H1 (cell line): ENCODE measurements at regions not wholly inside any gene's neighbourhood (a gene's known extent, or its start where the extent isn't known, plus 50 kb on each side); places are given as distances from the start of the nearest gene placed in this dataset.

ENCODE experiments used
- CTCF ChIA-PET: fragments of 300-600 bp; sonication (Branson Sonifier 250); formaldehyde crosslinking; loops from one replicate; lab custom pipeline; 2021; ENCODE audit not compliant: partially characterized antibody; lab: Charles Lee
- POLR2A ChIA-PET: fragments of 300-600 bp; sonication (Branson Sonifier 250); formaldehyde crosslinking; loops from one replicate; lab custom pipeline; 2021; ENCODE audit warnings: inconsistent platforms; ENCODE audit not compliant: partially characterized antibody; lab: Charles Lee
- DNase-seq, 2 experiments: peaks; one replicate each; pipeline versions ENCODE4 v3.0.0 to v3.0.0-alpha.2; 2010 to 2022; ENCODE audit warnings: low spot score in 2 of 2, low read depth in 1 of 2, mixed read lengths in 1 of 2
- FAIRE-seq: peaks from 2 replicates; lab custom pipeline; 2011; peaks lifted over from hg19 to GRCh38; lab: Jason Lieb, UNC
- H2AFZ ChIP-seq: 2 replicates; pipeline ENCODE4 v1.8.1; 2012; ENCODE audit warnings: low read length, inconsistent platforms
- H2AK5ac ChIP-seq: 2 replicates; pipeline ENCODE4 v1.6.1; 2013; ENCODE audit warnings: low read depth, low read length
- H2BK120ac ChIP-seq: replicated peaks from 2 replicates; pipeline ENCODE3; 2013; ENCODE audit warnings: low read depth, low read length, inconsistent platforms
- H2BK12ac ChIP-seq: 2 replicates; pipeline ENCODE4 v1.6.1; 2013; ENCODE audit warnings: low read depth, low read length
- H2BK15ac ChIP-seq: 2 replicates; pipeline ENCODE4 v1.6.1; 2013; ENCODE audit warnings: low read length
- H2BK20ac ChIP-seq: 2 replicates; pipeline ENCODE4 v1.6.1; 2013; ENCODE audit warnings: low read length
- H2BK5ac ChIP-seq: 2 replicates; pipeline ENCODE4 v1.6.1; 2013; ENCODE audit warnings: low read depth, low read length
- H3K14ac ChIP-seq: 2 replicates; pipeline ENCODE4 v1.6.1; 2013; ENCODE audit warnings: inconsistent platforms; ENCODE audit not compliant: insufficient read length
- H3K18ac ChIP-seq: 2 replicates; pipeline ENCODE4 v1.6.1; 2013; ENCODE audit warnings: low read length; ENCODE audit errors: extremely low read depth
- H3K23ac ChIP-seq: 2 replicates; pipeline ENCODE4 v1.6.1; 2013; ENCODE audit warnings: inconsistent platforms; ENCODE audit not compliant: insufficient read length
- H3K23me2 ChIP-seq: 2 replicates; pipeline ENCODE4 v1.6.1; 2013; ENCODE audit warnings: low read depth, low read length
- H3K27ac ChIP-seq: 2 replicates; pipeline ENCODE4 v1.6.1; 2011; ENCODE audit warnings: low read depth, low read length, inconsistent platforms
- H3K27me3 ChIP-seq, 4 experiments: replicated peaks in 1 of 4; 1 replicate in 1 of 4; 2 replicates in 3 of 4; pipeline versions ENCODE4 v1.6.1 to v1.8.1; 2011 to 2013; ENCODE audit warnings: low read length in 3 of 4, mild to moderate bottlenecking in 3 of 4, inconsistent platforms in 2 of 4, mixed read lengths in 2 of 4, moderate library complexity in 1 of 4; ENCODE audit not compliant: control insufficient read depth in 3 of 4, insufficient read depth in 3 of 4; ENCODE audit errors: extremely low read depth in 1 of 4
- H3K36me3 ChIP-seq, 4 experiments: 2 replicates each; pipeline versions ENCODE4 v1.6.1 to v1.8.1; 2011 to 2013; ENCODE audit warnings: mild to moderate bottlenecking in 4 of 4, low read length in 3 of 4, moderate library complexity in 2 of 4, control low read depth in 1 of 4, inconsistent platforms in 1 of 4; ENCODE audit not compliant: insufficient read depth in 4 of 4, control insufficient read depth in 2 of 4
- H3K4ac ChIP-seq: replicated peaks from 2 replicates; pipeline ENCODE3; 2013; ENCODE audit warnings: low read length, low read depth, mixed read lengths, inconsistent platforms; ENCODE audit not compliant: insufficient read length
- H3K4me1 ChIP-seq, 4 experiments: replicated peaks in 1 of 4; 1 replicate in 1 of 4; 2 replicates in 3 of 4; pipeline versions ENCODE4 v1.6.1 to v1.8.1; 2011 to 2013; ENCODE audit warnings: low read length in 3 of 4, inconsistent platforms in 2 of 4, mixed read lengths in 1 of 4; ENCODE audit not compliant: insufficient read depth in 4 of 4, control insufficient read depth in 3 of 4
- H3K4me2 ChIP-seq, 2 experiments: 2 replicates each; pipeline versions ENCODE4 v1.6.1 to v1.8.1; 2011 to 2013; ENCODE audit warnings: low read depth in 2 of 2, low read length in 2 of 2, control low read depth in 1 of 2, inconsistent platforms in 1 of 2, mild to moderate bottlenecking in 1 of 2; ENCODE audit not compliant: insufficient read depth in 1 of 2
- H3K4me3 ChIP-seq, 4 experiments: fragments of 200-600, 300-600 bp in 1 of 4; sonication (generic), shearing (Covaris generic), sonication (Bioruptor Twin) in 1 of 4; 2 replicates each; pipeline versions ENCODE4 v1.5.1 to v1.8.1; 2011 to 2016; ENCODE audit warnings: low read length in 4 of 4, low read depth in 3 of 4, control low read depth in 2 of 4, inconsistent platforms in 2 of 4, mild to moderate bottlenecking in 2 of 4, mixed read lengths in 1 of 4, moderate library complexity in 1 of 4; ENCODE audit not compliant: insufficient read depth in 2 of 4; ENCODE audit errors: extremely low read depth in 1 of 4
- H3K56ac ChIP-seq: replicated peaks from 2 replicates; pipeline ENCODE3; 2013; ENCODE audit warnings: low read depth, mild to moderate bottlenecking, mixed read lengths, low read length, inconsistent platforms; ENCODE audit not compliant: insufficient read length
- H3K79me1 ChIP-seq: 2 replicates; pipeline ENCODE4 v1.6.1; 2013; ENCODE audit warnings: low read depth, low read length, control low read depth
- H3K79me2 ChIP-seq, 2 experiments: 2 replicates each; pipeline versions ENCODE4 v1.6.1 to v1.8.1; 2012 to 2013; ENCODE audit warnings: low read length in 2 of 2, mild to moderate bottlenecking in 2 of 2, inconsistent platforms in 1 of 2; ENCODE audit not compliant: insufficient read depth in 2 of 2, control insufficient read depth in 1 of 2
- H3K9ac ChIP-seq, 4 experiments: replicated peaks in 1 of 4; 1 replicate in 1 of 4; 2 replicates in 3 of 4; pipeline versions ENCODE4 v1.6.1 to v1.8.1; 2011 to 2013; ENCODE audit warnings: low read depth in 3 of 4, low read length in 3 of 4, control low read depth in 2 of 4, mild to moderate bottlenecking in 2 of 4, moderate library complexity in 2 of 4, inconsistent platforms in 1 of 4; ENCODE audit errors: extremely low read depth in 1 of 4
- H3K9me3 ChIP-seq, 2 experiments: 2 replicates each; pipeline versions ENCODE4 v1.6.1 to v1.8.1; 2012 to 2013; ENCODE audit warnings: mild to moderate bottlenecking in 2 of 2, moderate library complexity in 2 of 2, control low read depth in 1 of 2, inconsistent platforms in 1 of 2, low read depth in 1 of 2, low read length in 1 of 2, mixed read lengths in 1 of 2; ENCODE audit not compliant: insufficient read depth in 2 of 2
- H4K20me1 ChIP-seq, 2 experiments: replicated peaks in 1 of 2; 2 replicates each; pipeline versions ENCODE3 to v1.8.1; 2011 to 2013; ENCODE audit warnings: inconsistent platforms in 2 of 2, low read length in 2 of 2, mild to moderate bottlenecking in 1 of 2; ENCODE audit not compliant: insufficient read depth in 2 of 2, control insufficient read depth in 1 of 2
- H4K5ac ChIP-seq: 2 replicates; pipeline ENCODE4 v1.6.1; 2013; ENCODE audit warnings: low read length, low read depth, mixed read lengths, inconsistent platforms; ENCODE audit not compliant: insufficient read length
- H4K8ac ChIP-seq: 2 replicates; pipeline ENCODE4 v1.8.0; 2013; ENCODE audit warnings: mild to moderate bottlenecking, moderate library complexity, low read length, inconsistent platforms; ENCODE audit not compliant: insufficient read depth; ENCODE audit errors: extremely low read depth
- H4K91ac ChIP-seq: replicated peaks from 2 replicates; pipeline ENCODE3; 2013; ENCODE audit warnings: low read length, mixed read lengths, inconsistent platforms; ENCODE audit not compliant: insufficient read length
- ASH2L ChIP-seq: fragments of 200-600, 300-600 bp; sonication (generic); IDR thresholded peaks from one replicate; pipeline ENCODE4 v1.7.1; 2017; ENCODE audit warnings: low read length
- BACH1 ChIP-seq: IDR thresholded peaks from 2 replicates; pipeline ENCODE4 v1.6.1; 2012; ENCODE audit warnings: low read length, improper control_type of control experiment
- BCL11A ChIP-seq, 2 experiments: IDR thresholded peaks; one replicate each; pipeline ENCODE4 v1.6.1; 2011; ENCODE audit warnings: low read depth in 2 of 2, low read length in 2 of 2, mild to moderate bottlenecking in 2 of 2
- CBX5 ChIP-seq: fragments of 300-800, 300-1000 bp; sonication (generic); IDR thresholded peaks from 2 replicates; pipeline ENCODE4 v1.7.1; 2016; ENCODE audit warnings: antibody characterized with exemption, low read length, low read depth
- CREB1 ChIP-seq: IDR thresholded peaks from 2 replicates; pipeline ENCODE4 v1.6.1; 2012; ENCODE audit warnings: inconsistent platforms
- CTCF ChIP-seq, 3 experiments: IDR thresholded peaks; 1 replicate in 2 of 3; 2 replicates in 1 of 3; pipeline versions ENCODE4 v1.5.1 to v1.6.1; 2011; ENCODE audit warnings: low read length in 3 of 3, mild to moderate bottlenecking in 3 of 3, inconsistent platforms in 2 of 3, low read depth in 1 of 3, moderate library complexity in 1 of 3; ENCODE audit not compliant: insufficient read depth in 1 of 3; ENCODE audit errors: control extremely low read depth in 1 of 3
- EGR1 ChIP-seq: IDR thresholded peaks from 2 replicates; pipeline ENCODE4 v1.6.1; 2011; ENCODE audit warnings: low read depth, low read length, borderline replicate concordance
- FOSL1 ChIP-seq: IDR thresholded peaks from 2 replicates; pipeline ENCODE4 v1.6.1; 2011; ENCODE audit warnings: mild to moderate bottlenecking, low read depth, low read length, moderate library complexity; ENCODE audit not compliant: insufficient read depth
- KDM1A ChIP-seq: fragments of 200-600, 300-600 bp; sonication (generic); IDR thresholded peaks from 2 replicates; pipeline ENCODE4 v1.7.1; 2016; ENCODE audit warnings: mild to moderate bottlenecking, low read length, borderline replicate concordance
- KDM5A ChIP-seq: fragments of 200-600 bp; IDR thresholded peaks from 2 replicates; pipeline ENCODE4 v1.7.1; 2012; ENCODE audit warnings: mild to moderate bottlenecking, low read length, inconsistent platforms, mixed read lengths
- POU5F1 ChIP-seq: IDR thresholded peaks from 2 replicates; pipeline ENCODE4 v1.6.1; 2011; ENCODE audit warnings: low read depth, mild to moderate bottlenecking, low read length, moderate library complexity
- WGBS, 2 experiments: shearing (Covaris generic) in 1 of 2; methylation state at CpG; one replicate each; pipeline versions ENCODE4 v1.1.6 to v1.1.7; 2013 to 2015; ENCODE audit warnings: low lambda C conversion rate in 2 of 2, mixed read lengths in 2 of 2, inconsistent platforms in 1 of 2, low coverage in 1 of 2, missing lambda C conversion rate in 1 of 2; ENCODE audit not compliant: insufficient replicate concordance in 2 of 2, insufficient coverage in 1 of 2, insufficient read length in 1 of 2; ENCODE audit errors: extremely low coverage in 1 of 2, missing lambda C conversion rate in 1 of 2; 5-methylcytosine and 5-hydroxymethylcytosine counted together
- TF ChIP-seq, protein P1 (sequence below): IDR thresholded peaks from 2 replicates; pipeline ENCODE4 v1.6.1; 2011; ENCODE audit warnings: low read length, improper control_type of control experiment

DNA sequence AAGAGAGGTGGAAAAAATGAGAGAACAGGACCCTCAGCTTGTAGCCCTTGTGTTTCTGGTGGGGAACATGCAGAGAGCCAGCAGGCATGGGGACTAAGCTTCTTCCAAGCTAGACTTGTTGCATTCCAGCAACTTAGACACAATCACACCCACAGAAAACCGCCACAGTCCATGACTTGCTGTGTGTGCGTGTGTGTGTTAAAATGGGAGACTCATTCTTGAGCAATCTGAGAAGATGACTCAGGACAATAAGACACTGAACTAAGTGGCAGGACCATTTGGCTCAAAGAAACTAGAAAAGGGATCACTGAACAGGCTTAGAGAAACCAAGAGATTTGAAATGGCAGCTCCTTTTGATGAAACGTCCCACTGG is 78.0 kb downstream of the HLX start:
- Histone ChIP-seq H2AK5ac (no peak overlapping the region), H2BK5ac (no peak overlapping the region), H3K4me2 (no peak overlapping the region), H4K8ac (no peak overlapping the region), H3K9ac (no peak overlapping the region), H3K27me3 (no peaks in the 10 kb centered on the region), H2BK120ac (no peak overlapping the region), H3K27ac (no peak overlapping the region), H3K4ac (no peak overlapping the region), H3K18ac (no peak overlapping the region), H3K14ac (no peak overlapping the region), H3K23me2 (no peaks in the 10 kb centered on the region), H3K23ac (no peak overlapping the region), H2BK12ac (no peak overlapping the region), H3K56ac (no peak overlapping the region), H4K5ac (no peak overlapping the region), H2BK20ac (no peak overlapping the region), H3K79me2 (no peaks in the 10 kb centered on the region), H3K4me1 (no peaks in the 10 kb centered on the region), H3K4me3 (no peak overlapping the region), H3K79me1 (no peaks in the 10 kb centered on the region), H4K91ac (no peak overlapping the region), H3K36me3 (no peaks in the 10 kb centered on the region), H2AFZ (no peak overlapping the region), H3K9me3 (no peaks in the 10 kb centered on the region), H4K20me1 (no peaks in the 10 kb centered on the region), H2BK15ac (no peak overlapping the region)
- no peak for FAIRE-seq
- WGBS, 2 experiments: 88% methylated on average over 3 of the region's 3 CpGs; no CpG with 5 or more reads in 1 of the 2 experiments
- no peak for DNase-seq
- POLR2A ChIA-PET: no interaction called here
- CTCF ChIA-PET: no interaction called here
- TF ChIP-seq KDM1A (no peak), CBX5 (no peak), CREB1 (no peak), BACH1 (no peak), ASH2L (no peak), CTCF (IDR thresholded peaks at IDR 0.05; ENCODE audit: control extremely low read depth in 1 of 3, insufficient read depth in 1 of 3, low read depth in 1 of 3, low read length in 3 of 3) (no peak), FOSL1 (no peak), KDM5A (no peak), POU5F1 (no peak), BCL11A (IDR thresholded peaks at IDR 0.05; ENCODE audit: low read depth in 2 of 2, low read length in 2 of 2) (no peak), EGR1 (no peak)
- TF ChIP-seq, protein P1, sequence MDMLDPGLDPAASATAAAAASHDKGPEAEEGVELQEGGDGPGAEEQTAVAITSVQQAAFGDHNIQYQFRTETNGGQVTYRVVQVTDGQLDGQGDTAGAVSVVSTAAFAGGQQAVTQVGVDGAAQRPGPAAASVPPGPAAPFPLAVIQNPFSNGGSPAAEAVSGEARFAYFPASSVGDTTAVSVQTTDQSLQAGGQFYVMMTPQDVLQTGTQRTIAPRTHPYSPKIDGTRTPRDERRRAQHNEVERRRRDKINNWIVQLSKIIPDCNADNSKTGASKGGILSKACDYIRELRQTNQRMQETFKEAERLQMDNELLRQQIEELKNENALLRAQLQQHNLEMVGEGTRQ: no peak
